Nephron (organoid): ENCODE measurements at regions not wholly inside any gene's neighbourhood (a gene's known extent, or its start where the extent isn't known, plus 50 kb on each side); places are given as distances from the start of the nearest gene placed in this dataset.

ENCODE experiments used
- H3K27ac Mint-ChIP-seq, 3 experiments: 2 replicates each; pipeline ENCODE4 v1.8.0; 2020; ENCODE audit warnings: mixed read lengths in 3 of 3, mild to moderate bottlenecking in 2 of 3, moderate library complexity in 1 of 3
- H3K27me3 Mint-ChIP-seq: 2 replicates; pipeline ENCODE4 v1.8.0; 2021; ENCODE audit warnings: low read depth, mild to moderate bottlenecking, moderate library complexity, mixed read lengths
- H3K36me3 Mint-ChIP-seq: 2 replicates; pipeline ENCODE4 v1.8.0; 2020; ENCODE audit warnings: low read depth, mixed read lengths
- H3K4me1 Mint-ChIP-seq: 2 replicates; pipeline ENCODE4 v1.8.0; 2020; ENCODE audit warnings: mixed read lengths
- H3K4me3 Mint-ChIP-seq, 3 experiments: 2 replicates each; pipeline ENCODE4 v1.8.0; 2020; ENCODE audit warnings: mild to moderate bottlenecking in 3 of 3, mixed read lengths in 3 of 3, moderate library complexity in 2 of 3
- H3K9me3 Mint-ChIP-seq: 2 replicates; pipeline ENCODE4 v1.8.0; 2020; ENCODE audit warnings: mixed read lengths
- TF ChIP-seq, protein P1 (sequence below), 3 experiments: fragments of 200-600 bp; sonication (generic); IDR thresholded peaks; one replicate each; pipeline ENCODE4 v1.5.0; 2021; ENCODE audit warnings: antibody characterized with exemption in 3 of 3; ENCODE audit not compliant: unreplicated experiment in 3 of 3

- Mint-ChIP-seq H3K4me1 (peaks cover 6% of the 10 kb centered on the region), H3K9me3 (no peaks in the 10 kb centered on the region), H3K4me3 (no peak overlapping the region), H3K27ac (no peak overlapping the region), H3K27me3 (peaks cover 9% of the 10 kb centered on the region), H3K36me3 (no peaks in the 10 kb centered on the region)
- TF ChIP-seq, protein P1, sequence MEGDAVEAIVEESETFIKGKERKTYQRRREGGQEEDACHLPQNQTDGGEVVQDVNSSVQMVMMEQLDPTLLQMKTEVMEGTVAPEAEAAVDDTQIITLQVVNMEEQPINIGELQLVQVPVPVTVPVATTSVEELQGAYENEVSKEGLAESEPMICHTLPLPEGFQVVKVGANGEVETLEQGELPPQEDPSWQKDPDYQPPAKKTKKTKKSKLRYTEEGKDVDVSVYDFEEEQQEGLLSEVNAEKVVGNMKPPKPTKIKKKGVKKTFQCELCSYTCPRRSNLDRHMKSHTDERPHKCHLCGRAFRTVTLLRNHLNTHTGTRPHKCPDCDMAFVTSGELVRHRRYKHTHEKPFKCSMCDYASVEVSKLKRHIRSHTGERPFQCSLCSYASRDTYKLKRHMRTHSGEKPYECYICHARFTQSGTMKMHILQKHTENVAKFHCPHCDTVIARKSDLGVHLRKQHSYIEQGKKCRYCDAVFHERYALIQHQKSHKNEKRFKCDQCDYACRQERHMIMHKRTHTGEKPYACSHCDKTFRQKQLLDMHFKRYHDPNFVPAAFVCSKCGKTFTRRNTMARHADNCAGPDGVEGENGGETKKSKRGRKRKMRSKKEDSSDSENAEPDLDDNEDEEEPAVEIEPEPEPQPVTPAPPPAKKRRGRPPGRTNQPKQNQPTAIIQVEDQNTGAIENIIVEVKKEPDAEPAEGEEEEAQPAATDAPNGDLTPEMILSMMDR (IDR thresholded peaks at IDR 0.05; ENCODE audit: unreplicated experiment in 3 of 3) = no peak
These were observed 793.9 kb upstream of the EPHA7 start for GRCh38 chr6:94213226-94213625.

GRCh38 chr6:94196891-94197290 is 777.5 kb upstream of the EPHA7 start:
- H3K4me3 Mint-ChIP-seq = no peak overlapping the region
- H3K27me3 Mint-ChIP-seq = no peaks in the 10 kb centered on the region
- H3K4me1 Mint-ChIP-seq = no peaks in the 10 kb centered on the region
- H3K36me3 Mint-ChIP-seq = no peaks in the 10 kb centered on the region
- TF ChIP-seq, protein P1 (IDR thresholded peaks at IDR 0.05; ENCODE audit: unreplicated experiment in 3 of 3) = no peak
- no peak overlapping the region for H3K27ac Mint-ChIP-seq
- no peaks in the 10 kb centered on the region for H3K9me3 Mint-ChIP-seq

DNA sequence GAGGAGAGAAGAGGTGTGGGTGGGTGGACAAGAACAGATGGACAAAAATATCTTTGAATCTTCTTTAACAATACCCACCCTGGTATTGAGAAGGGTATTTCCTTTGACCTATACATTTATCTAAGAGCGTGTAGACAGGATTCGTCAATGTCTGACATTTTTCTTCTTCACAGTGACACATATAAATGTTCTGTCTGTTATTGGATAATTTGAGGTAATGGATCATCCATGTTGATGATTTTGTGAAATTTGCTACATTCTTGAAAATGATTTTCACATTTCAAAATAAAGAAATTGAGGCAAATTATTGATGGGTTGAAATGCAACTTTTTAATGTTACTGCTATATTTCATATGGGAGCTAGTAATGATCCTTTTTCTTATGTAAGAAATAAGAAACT is 770.7 kb upstream of the EPHA7 start:
- no peak overlapping the region for H3K27ac Mint-ChIP-seq
- no peaks in the 10 kb centered on the region for H3K27me3 Mint-ChIP-seq
- H3K9me3 Mint-ChIP-seq = peaks cover 6% of the 10 kb centered on the region
- no peaks in the 10 kb centered on the region for H3K4me1 Mint-ChIP-seq
- TF ChIP-seq, protein P1 (IDR thresholded peaks at IDR 0.05; ENCODE audit: unreplicated experiment in 3 of 3) = no peak
- no peak overlapping the region for H3K4me3 Mint-ChIP-seq
- no peaks in the 10 kb centered on the region for H3K36me3 Mint-ChIP-seq

- H3K36me3 Mint-ChIP-seq = no peaks in the 10 kb centered on the region
- TF ChIP-seq, protein P1 (IDR thresholded peaks at IDR 0.05; ENCODE audit: unreplicated experiment in 3 of 3) = no peak
- H3K27ac Mint-ChIP-seq = no peak overlapping the region
- peaks cover 6% of the 10 kb centered on the region for H3K9me3 Mint-ChIP-seq
- no peak overlapping the region for H3K4me3 Mint-ChIP-seq
- no peaks in the 10 kb centered on the region for H3K4me1 Mint-ChIP-seq
- H3K27me3 Mint-ChIP-seq = no peaks in the 10 kb centered on the region
These were observed 765.5 kb upstream of the EPHA7 start for GRCh38 chr6:94184666-94185464.

GRCh38 chr6:94177429-94177828 is 758.1 kb upstream of the EPHA7 start:
- Mint-ChIP-seq H3K27me3 (no peaks in the 10 kb centered on the region), H3K4me1 (peaks cover 5% of the 10 kb centered on the region), H3K27ac (peak overlapping the region in 1 of 3 experiments; percentile 6), H3K36me3 (no peaks in the 10 kb centered on the region), H3K4me3 (no peak overlapping the region), H3K9me3 (no peaks in the 10 kb centered on the region)
- TF ChIP-seq, protein P1 (IDR thresholded peaks at IDR 0.05; ENCODE audit: unreplicated experiment in 3 of 3) = no peak

DNA sequence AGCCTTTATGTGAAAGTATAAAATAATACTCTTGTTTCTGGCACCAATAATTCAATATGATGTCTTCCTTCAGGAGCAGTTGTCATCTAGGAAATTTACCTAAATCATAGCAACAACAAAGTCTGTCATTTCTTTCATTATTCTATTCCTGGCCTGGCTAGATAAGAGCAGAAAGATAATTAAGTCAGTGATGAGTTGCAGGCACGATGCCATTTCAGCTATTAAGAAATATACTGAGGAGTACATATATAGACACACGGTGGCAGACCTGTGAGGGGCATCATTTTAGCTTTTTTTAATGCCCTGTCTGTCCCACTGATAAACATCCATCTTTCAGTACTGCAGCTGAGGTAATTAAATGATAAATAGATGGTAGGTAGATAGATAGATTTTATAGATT is 756.1 kb upstream of the EPHA7 start:
- H3K27me3 Mint-ChIP-seq = no peaks in the 10 kb centered on the region
- TF ChIP-seq, protein P1 (IDR thresholded peaks at IDR 0.05; ENCODE audit: unreplicated experiment in 3 of 3) = no peak
- H3K27ac Mint-ChIP-seq = no peak overlapping the region
- no peak overlapping the region for H3K4me3 Mint-ChIP-seq
- peaks cover 5% of the 10 kb centered on the region for H3K4me1 Mint-ChIP-seq
- no peaks in the 10 kb centered on the region for H3K36me3 Mint-ChIP-seq
- H3K9me3 Mint-ChIP-seq = peaks cover 8% of the 10 kb centered on the region
